PC-9 (cell line): ENCODE measurements at regions not wholly inside any gene's neighbourhood (a gene's known extent, or its start where the extent isn't known, plus 50 kb on each side); places are given as distances from the start of the nearest gene placed in this dataset.

ENCODE experiments used
- BruUV-seq: library from RNA; stranded (reverse); fragments of 400-500 nt; replicated peaks from 2 replicates; lab custom pipeline; 2021; lab: Mats Ljungman, UMichigan
- CTCF ChIA-PET: fragments of 300-600 bp; sonication (Branson Sonifier 250); formaldehyde crosslinking; loops from one replicate; lab custom pipeline; 2022; ENCODE audit warnings: antibody characterized with exemption; lab: Charles Lee
- POLR2A ChIA-PET: fragments of 300-600 bp; sonication (Branson Sonifier 250); formaldehyde crosslinking; loops from one replicate; lab custom pipeline; 2022; ENCODE audit warnings: antibody characterized with exemption; ENCODE audit not compliant: unreplicated experiment; lab: Charles Lee
- DNase-seq, 2 experiments: peaks; one replicate each; pipeline versions ENCODE4 v3.0.0 to v3.0.0-alpha.2; 2015 to 2022; ENCODE audit warnings: mixed read lengths in 1 of 2
- H2AFZ ChIP-seq: fragments of 200-600 bp; sonication (generic); 2 replicates; pipeline ENCODE4 v1.8.1; 2017; ENCODE audit warnings: antibody characterized with exemption
- H3F3A ChIP-seq: fragments of 200-600 bp; sonication (generic); 2 replicates; pipeline ENCODE4 v1.8.1; 2017; ENCODE audit warnings: antibody characterized with exemption, mild to moderate bottlenecking, low read depth; ENCODE audit not compliant: insufficient read depth
- H3K27ac ChIP-seq: fragments of 200-600 bp; sonication (generic); 2 replicates; pipeline ENCODE4 v1.6.1; 2016; ENCODE audit warnings: mixed run types
- H3K27me3 ChIP-seq: fragments of 200-600 bp; sonication (generic); 2 replicates; pipeline ENCODE4 v1.6.1; 2016; ENCODE audit warnings: low read depth, mixed run types; ENCODE audit not compliant: insufficient read depth
- H3K36me3 ChIP-seq: fragments of 200-600 bp; sonication (generic); 2 replicates; pipeline ENCODE4 v1.6.1; 2016; ENCODE audit warnings: low read depth, mixed run types
- H3K4me1 ChIP-seq: fragments of 200-600 bp; sonication (generic); replicated peaks from 2 replicates; pipeline ENCODE4 v1.6.1; 2016; ENCODE audit warnings: mixed run types; ENCODE audit not compliant: insufficient read depth
- H3K4me2 ChIP-seq: fragments of 200-600 bp; sonication (generic); 2 replicates; pipeline ENCODE4 v1.6.1; 2017; ENCODE audit warnings: mixed run types
- H3K4me3 ChIP-seq: fragments of 200-600 bp; sonication (generic); 2 replicates; pipeline ENCODE4 v1.6.1; 2016; ENCODE audit warnings: mixed run types
- H3K79me2 ChIP-seq: fragments of 200-600 bp; sonication (generic); 2 replicates; pipeline ENCODE4 v1.6.1; 2017; ENCODE audit warnings: low read depth, mixed run types
- H3K9me2 ChIP-seq: fragments of 200-600 bp; sonication (generic); 2 replicates; pipeline ENCODE4 v1.8.1; 2017; ENCODE audit warnings: mild to moderate bottlenecking; ENCODE audit not compliant: insufficient read depth
- H3K9me3 ChIP-seq: fragments of 200-600 bp; sonication (generic); 2 replicates; pipeline ENCODE4 v1.8.1; 2016; ENCODE audit warnings: low read depth; ENCODE audit not compliant: insufficient read depth
- H4K20me1 ChIP-seq: fragments of 200-600 bp; sonication (generic); 2 replicates; pipeline ENCODE4 v1.8.1; 2017; ENCODE audit not compliant: insufficient read depth
- EZH2 ChIP-seq: fragments of 200-600 bp; sonication (generic); IDR thresholded peaks from 2 replicates; pipeline ENCODE4 v1.8.0; 2017; ENCODE audit warnings: antibody characterized with exemption, low read depth
- intact Hi-C: fragments of 100-400 bp; cut with micrococcal nuclease; formaldehyde crosslinking; loops from one replicate; pipeline ENCODE4 v1.10.0; 2022; ENCODE audit not compliant: unreplicated experiment
- TF ChIP-seq, protein P1 (sequence below): fragments of 200-600 bp; sonication (generic); conservative IDR thresholded peaks from 2 replicates; pipeline ENCODE4 v1.6.1; 2017; ENCODE audit warnings: mixed run types, antibody characterized with exemption, mild to moderate bottlenecking, moderate library complexity

DNA sequence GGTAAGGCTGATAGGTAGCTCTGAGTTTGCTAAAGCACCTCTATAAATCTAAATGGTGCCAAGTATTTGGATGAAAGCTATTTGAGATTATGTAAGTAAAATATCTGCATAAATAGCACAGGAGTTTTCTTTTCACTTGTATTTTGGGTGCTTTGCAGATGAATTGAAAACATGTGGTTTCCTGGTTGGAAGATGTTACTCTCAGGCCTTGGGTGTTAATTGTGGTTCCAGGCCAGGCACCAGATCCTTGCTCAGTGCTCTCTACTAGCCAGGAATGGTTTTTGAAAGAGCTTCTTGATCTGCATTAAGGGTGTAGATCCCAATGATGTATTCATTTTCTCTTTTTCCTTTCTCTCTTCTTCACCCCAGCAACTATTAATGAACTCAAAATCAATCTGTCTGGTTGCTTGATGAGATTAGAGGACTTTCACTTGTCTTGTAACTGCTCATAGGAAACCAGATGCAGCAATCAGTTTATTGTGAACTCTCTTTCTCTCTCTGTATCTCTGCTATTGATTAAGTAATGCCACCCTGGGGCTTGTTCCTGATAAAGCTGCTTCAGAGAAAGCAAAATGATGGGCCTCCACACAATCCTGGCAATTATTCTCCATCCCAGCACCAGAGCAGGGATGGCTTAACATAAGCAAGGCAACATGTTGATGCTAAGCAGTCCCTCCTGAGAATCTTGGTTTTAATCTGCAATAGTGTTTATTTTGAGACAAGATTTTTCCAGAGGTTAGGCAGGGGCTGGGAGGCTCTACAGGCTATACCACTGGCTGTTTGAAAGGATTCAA, 147.0 kb upstream of the NTM start:
- H3K27ac ChIP-seq = no peak overlapping the region
- intact Hi-C loops = no loop called here
- no peaks in the 10 kb centered on the region for H3K9me2 ChIP-seq
- ChIA-PET POLR2A (no interaction called here), CTCF (no interaction called here)
- peak in 1 of 2 experiments; percentile 20 for DNase-seq
- H3K4me3 ChIP-seq = no peak overlapping the region
- H3K27me3 ChIP-seq = peaks cover 45% of the 10 kb centered on the region
- no TSS peak for BruUV-seq
- no peaks in the 10 kb centered on the region for H3K36me3 ChIP-seq
- H3K9me3 ChIP-seq = no peaks in the 10 kb centered on the region
- H3F3A ChIP-seq = no peaks in the 10 kb centered on the region
- H3K4me2 ChIP-seq = no peak overlapping the region
- H3K4me1 ChIP-seq = no peaks in the 10 kb centered on the region
- H4K20me1 ChIP-seq = no peaks in the 10 kb centered on the region
- no peak overlapping the region for H2AFZ ChIP-seq
- TF ChIP-seq, protein P1, sequence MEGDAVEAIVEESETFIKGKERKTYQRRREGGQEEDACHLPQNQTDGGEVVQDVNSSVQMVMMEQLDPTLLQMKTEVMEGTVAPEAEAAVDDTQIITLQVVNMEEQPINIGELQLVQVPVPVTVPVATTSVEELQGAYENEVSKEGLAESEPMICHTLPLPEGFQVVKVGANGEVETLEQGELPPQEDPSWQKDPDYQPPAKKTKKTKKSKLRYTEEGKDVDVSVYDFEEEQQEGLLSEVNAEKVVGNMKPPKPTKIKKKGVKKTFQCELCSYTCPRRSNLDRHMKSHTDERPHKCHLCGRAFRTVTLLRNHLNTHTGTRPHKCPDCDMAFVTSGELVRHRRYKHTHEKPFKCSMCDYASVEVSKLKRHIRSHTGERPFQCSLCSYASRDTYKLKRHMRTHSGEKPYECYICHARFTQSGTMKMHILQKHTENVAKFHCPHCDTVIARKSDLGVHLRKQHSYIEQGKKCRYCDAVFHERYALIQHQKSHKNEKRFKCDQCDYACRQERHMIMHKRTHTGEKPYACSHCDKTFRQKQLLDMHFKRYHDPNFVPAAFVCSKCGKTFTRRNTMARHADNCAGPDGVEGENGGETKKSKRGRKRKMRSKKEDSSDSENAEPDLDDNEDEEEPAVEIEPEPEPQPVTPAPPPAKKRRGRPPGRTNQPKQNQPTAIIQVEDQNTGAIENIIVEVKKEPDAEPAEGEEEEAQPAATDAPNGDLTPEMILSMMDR = no peak
- no peak for TF ChIP-seq EZH2
- no peaks in the 10 kb centered on the region for H3K79me2 ChIP-seq

DNA sequence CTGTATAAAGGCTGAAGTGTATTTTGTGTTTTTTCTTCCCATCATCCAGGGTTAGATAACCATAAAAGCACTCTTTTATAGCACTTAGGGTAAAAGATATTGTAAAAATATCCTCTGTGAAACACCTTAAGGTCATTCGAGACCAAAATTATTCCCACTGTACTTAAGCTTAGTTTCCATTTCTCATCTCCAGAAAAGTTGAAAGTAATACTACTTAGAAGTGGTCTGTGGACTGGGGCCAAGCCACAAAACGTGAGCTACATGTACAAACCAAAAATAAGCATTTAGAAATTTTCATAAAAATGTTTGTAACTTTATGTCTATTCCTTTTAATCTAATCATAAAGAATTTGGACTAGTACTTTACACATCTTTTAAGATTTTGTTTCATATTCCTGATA, 142.0 kb upstream of the NTM start:
- peaks cover 45% of the 10 kb centered on the region for H3K27me3 ChIP-seq
- CTCF ChIA-PET = no interaction called here

DNA sequence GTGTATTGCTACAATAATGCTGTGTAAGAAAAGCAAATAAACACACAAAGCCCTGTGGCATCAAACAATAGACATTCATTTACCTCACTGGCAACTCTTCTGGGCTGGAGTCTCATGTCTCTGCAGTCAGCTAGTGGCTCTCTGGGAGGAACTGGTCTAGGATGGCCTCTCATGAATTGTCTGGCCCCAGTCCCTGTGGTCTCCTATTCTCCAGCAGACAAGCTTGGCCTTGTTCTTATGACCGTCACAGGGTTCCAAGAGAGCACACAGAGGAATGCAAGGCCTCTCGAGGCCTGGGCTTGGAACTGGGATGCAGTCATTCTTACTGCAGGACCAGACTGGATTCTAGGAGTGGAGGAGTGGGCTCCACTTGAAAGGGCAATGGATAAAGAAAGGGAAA, 141.2 kb upstream of the NTM start:
- intact Hi-C loops = no loop called here
- no peak overlapping the region for H3K27ac ChIP-seq
- no peaks in the 10 kb centered on the region for H3F3A ChIP-seq
- no TSS peak for BruUV-seq
- H3K9me3 ChIP-seq = no peaks in the 10 kb centered on the region
- no peaks in the 10 kb centered on the region for H3K9me2 ChIP-seq
- ChIA-PET CTCF (no interaction called here), POLR2A (no interaction called here)
- no peak overlapping the region for H3K4me3 ChIP-seq
- DNase-seq = no peak
- TF ChIP-seq, protein P1 = no peak
- TF ChIP-seq EZH2 = no peak
- no peak overlapping the region for H2AFZ ChIP-seq
- H3K79me2 ChIP-seq = no peaks in the 10 kb centered on the region
- H4K20me1 ChIP-seq = no peaks in the 10 kb centered on the region
- H3K36me3 ChIP-seq = no peaks in the 10 kb centered on the region
- H3K4me2 ChIP-seq = no peak overlapping the region
- H3K4me1 ChIP-seq = no peaks in the 10 kb centered on the region
- peaks cover 47% of the 10 kb centered on the region for H3K27me3 ChIP-seq

More for the DNA sequence above, 142.0 kb upstream of the NTM start:
- Histone ChIP-seq H3K9me2 (no peaks in the 10 kb centered on the region), H3K9me3 (no peaks in the 10 kb centered on the region), H3K27ac (no peak overlapping the region), H3K4me3 (no peak overlapping the region), H4K20me1 (no peaks in the 10 kb centered on the region), H2AFZ (no peak overlapping the region), H3K36me3 (no peaks in the 10 kb centered on the region), H3F3A (no peaks in the 10 kb centered on the region), H3K4me1 (no peaks in the 10 kb centered on the region), H3K4me2 (no peak overlapping the region), H3K79me2 (no peaks in the 10 kb centered on the region)
- POLR2A ChIA-PET = no interaction called here
- BruUV-seq = no TSS peak
- intact Hi-C loops = no loop called here
- no peak for DNase-seq
- TF ChIP-seq, protein P1 = no peak
- TF ChIP-seq EZH2 = no peak
